ENCODE measurements at regions not wholly inside any gene's neighbourhood (a gene's known extent, or its start where the extent isn't known, plus 50 kb on each side); places are given as distances from the start of the nearest gene placed in this dataset.

DNA sequence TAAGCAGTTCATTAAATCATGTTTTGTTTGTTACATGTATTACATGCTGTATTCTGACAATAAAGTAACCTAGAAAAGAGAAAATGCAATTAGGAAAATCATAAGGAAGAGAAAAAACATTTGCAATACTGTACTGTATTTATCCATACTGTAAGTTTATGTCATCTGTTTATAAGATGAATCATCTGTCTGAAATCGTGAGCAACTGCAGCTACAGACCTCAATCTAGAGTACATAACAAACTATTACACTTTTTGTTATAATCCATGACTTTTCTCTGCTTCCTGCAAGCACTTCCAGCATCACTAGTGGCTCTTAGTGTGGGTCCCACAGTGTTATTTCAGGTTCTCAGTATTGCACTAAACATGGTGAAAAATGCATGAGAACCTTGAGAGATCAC lies 144.4 kb upstream of the NR4A3 start:
- TF ChIP-seq, protein P1, sequence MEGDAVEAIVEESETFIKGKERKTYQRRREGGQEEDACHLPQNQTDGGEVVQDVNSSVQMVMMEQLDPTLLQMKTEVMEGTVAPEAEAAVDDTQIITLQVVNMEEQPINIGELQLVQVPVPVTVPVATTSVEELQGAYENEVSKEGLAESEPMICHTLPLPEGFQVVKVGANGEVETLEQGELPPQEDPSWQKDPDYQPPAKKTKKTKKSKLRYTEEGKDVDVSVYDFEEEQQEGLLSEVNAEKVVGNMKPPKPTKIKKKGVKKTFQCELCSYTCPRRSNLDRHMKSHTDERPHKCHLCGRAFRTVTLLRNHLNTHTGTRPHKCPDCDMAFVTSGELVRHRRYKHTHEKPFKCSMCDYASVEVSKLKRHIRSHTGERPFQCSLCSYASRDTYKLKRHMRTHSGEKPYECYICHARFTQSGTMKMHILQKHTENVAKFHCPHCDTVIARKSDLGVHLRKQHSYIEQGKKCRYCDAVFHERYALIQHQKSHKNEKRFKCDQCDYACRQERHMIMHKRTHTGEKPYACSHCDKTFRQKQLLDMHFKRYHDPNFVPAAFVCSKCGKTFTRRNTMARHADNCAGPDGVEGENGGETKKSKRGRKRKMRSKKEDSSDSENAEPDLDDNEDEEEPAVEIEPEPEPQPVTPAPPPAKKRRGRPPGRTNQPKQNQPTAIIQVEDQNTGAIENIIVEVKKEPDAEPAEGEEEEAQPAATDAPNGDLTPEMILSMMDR (conservative IDR thresholded peaks at IDR 0.05), result no peak
- Mint-ChIP-seq H3K27me3 (ENCODE audit: low read depth) (no peaks in the 10 kb centered on the region), H3K9me3 (peaks cover 2% of the 10 kb centered on the region), H3K27ac (ENCODE audit: unreplicated experiment) (no peak overlapping the region), H3K36me3 (ENCODE audit: low read depth) (no peaks in the 10 kb centered on the region), H3K4me3 (no peak overlapping the region), H3K4me1 (no peaks in the 10 kb centered on the region)
- no peak for DNase-seq (ENCODE audit: low read depth, low spot score)

DNA sequence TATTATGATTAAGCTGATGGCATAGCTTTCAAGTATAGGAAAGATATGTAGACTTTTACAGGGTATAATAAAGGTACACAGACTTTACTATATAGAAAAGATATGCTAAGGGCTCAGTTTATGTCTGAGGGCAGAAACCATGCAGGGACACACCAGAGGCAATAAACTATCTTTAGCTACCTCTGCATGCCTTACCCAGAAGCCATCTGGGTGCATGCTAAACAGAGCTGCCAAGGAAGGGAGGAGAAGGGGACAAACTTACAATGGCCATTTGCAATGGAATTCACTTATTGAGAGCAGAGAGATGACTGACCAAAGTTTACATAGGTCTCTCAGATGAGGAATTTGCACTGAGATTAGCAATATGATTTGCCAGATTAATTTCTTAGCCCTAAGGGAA lies 143.1 kb upstream of the NR4A3 start:
- Mint-ChIP-seq H3K27ac (ENCODE audit: unreplicated experiment) (no peak overlapping the region), H3K36me3 (ENCODE audit: low read depth) (no peaks in the 10 kb centered on the region), H3K9me3 (peaks cover 2% of the 10 kb centered on the region), H3K27me3 (ENCODE audit: low read depth) (no peaks in the 10 kb centered on the region), H3K4me3 (no peak overlapping the region), H3K4me1 (no peaks in the 10 kb centered on the region)
- TF ChIP-seq, protein P1 (conservative IDR thresholded peaks at IDR 0.05), result no peak
- DNase-seq (ENCODE audit: low read depth, low spot score), result no peak

DNA sequence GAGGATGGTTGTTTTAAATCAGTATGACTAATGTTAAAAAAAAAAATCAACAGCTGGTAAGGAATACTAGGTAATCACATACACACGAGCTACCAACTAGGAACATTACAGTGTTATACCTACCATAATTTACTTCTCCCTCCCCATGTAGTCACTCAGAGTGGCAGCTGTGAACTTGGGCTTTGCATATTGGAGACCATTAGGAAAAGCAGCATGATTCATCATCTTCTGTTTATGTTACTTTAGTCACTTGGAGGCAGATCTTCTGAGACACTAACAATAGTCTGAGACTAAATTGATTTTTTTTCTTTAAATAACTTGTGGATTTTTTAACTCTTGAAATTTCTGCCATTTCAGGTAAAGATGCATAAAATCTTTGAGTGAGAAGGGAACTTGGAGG lies 141.5 kb upstream of the NR4A3 start:
- no peaks in the 10 kb centered on the region for H3K36me3 Mint-ChIP-seq (ENCODE audit: low read depth)
- H3K27ac Mint-ChIP-seq (ENCODE audit: unreplicated experiment), result no peak overlapping the region
- no peak overlapping the region for H3K4me3 Mint-ChIP-seq
- no peaks in the 10 kb centered on the region for H3K4me1 Mint-ChIP-seq
- no peaks in the 10 kb centered on the region for H3K27me3 Mint-ChIP-seq (ENCODE audit: low read depth)
- no peak for DNase-seq (ENCODE audit: low read depth, low spot score)
- peaks cover 2% of the 10 kb centered on the region for H3K9me3 Mint-ChIP-seq
- TF ChIP-seq, protein P1 (conservative IDR thresholded peaks at IDR 0.05), result no peak

DNA sequence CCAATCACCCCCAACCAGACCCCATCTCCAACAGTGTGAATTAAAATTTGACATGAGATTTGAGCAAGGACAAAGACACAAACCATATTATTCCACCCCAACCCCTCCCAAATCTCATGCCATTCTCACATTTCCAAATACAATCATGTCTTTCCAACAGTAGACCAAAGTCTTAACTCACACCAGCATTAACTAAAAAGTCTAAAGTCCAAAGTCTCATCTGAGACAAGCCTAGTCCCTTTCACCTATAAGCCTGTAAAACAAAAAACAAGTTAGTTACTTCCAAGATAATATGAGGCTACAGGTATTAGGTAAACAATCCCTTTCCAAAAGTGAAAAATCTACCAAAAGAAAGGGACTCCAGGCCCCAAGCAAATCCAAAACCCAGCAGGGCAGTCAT lies 140.6 kb upstream of the NR4A3 start:
- no peak for DNase-seq (ENCODE audit: low read depth, low spot score)
- Mint-ChIP-seq H3K27ac (ENCODE audit: unreplicated experiment) (no peak overlapping the region), H3K4me1 (no peaks in the 10 kb centered on the region), H3K9me3 (no peaks in the 10 kb centered on the region), H3K27me3 (ENCODE audit: low read depth) (no peaks in the 10 kb centered on the region), H3K36me3 (ENCODE audit: low read depth) (no peaks in the 10 kb centered on the region), H3K4me3 (no peak overlapping the region)
- TF ChIP-seq, protein P1 (conservative IDR thresholded peaks at IDR 0.05), result no peak

DNA sequence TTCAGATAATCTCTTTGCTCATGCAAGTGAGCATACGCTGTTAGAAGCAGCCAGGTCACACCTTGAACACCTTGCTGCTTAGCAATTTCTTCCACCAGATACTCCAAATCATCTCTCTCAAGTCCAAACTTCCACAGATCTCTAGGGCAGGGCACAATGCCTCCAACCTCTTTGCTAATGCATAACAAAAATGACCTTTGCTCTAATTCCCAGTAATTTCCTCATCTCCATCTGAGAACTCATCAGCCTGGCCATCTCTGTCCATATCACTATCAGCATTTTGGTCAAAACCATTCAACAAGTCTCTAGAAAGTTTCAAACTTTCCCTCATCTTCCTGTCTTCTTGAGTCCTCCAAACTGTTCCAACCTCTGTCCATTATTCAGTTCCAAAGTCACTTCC lies 139.3 kb upstream of the NR4A3 start:
- TF ChIP-seq, protein P1 (conservative IDR thresholded peaks at IDR 0.05), result no peak
- DNase-seq (ENCODE audit: low read depth, low spot score), result no peak
- Mint-ChIP-seq H3K4me1 (no peaks in the 10 kb centered on the region), H3K27me3 (ENCODE audit: low read depth) (no peaks in the 10 kb centered on the region), H3K4me3 (no peak overlapping the region), H3K9me3 (no peaks in the 10 kb centered on the region), H3K36me3 (ENCODE audit: low read depth) (no peaks in the 10 kb centered on the region), H3K27ac (ENCODE audit: unreplicated experiment) (no peak overlapping the region)

DNA sequence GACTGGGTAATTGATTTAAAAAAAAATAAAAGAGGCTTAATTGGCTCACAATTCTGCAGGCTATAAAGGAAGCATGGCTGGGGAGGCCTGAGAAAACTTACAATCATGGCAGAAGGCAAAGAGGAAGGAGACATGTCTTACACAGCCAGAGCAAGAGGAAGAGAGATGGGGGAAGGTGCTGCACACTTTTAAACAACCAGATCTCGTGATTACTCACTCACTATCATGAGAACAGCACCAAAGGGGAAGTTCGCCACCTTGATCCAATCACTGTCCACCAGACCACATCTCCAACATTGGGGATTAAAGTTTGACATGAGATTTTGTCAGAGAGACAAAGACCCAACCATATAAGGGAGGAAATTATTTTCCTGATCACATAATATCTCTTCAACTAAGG lies 138.8 kb upstream of the NR4A3 start:
- no peak overlapping the region for H3K4me3 Mint-ChIP-seq
- TF ChIP-seq, protein P1 (conservative IDR thresholded peaks at IDR 0.05), result no peak
- no peaks in the 10 kb centered on the region for H3K4me1 Mint-ChIP-seq

More for the DNA sequence above, 138.8 kb upstream of the NR4A3 start:
- Mint-ChIP-seq H3K9me3 (no peaks in the 10 kb centered on the region), H3K27me3 (ENCODE audit: low read depth) (no peaks in the 10 kb centered on the region), H3K27ac (ENCODE audit: unreplicated experiment) (no peak overlapping the region), H3K36me3 (ENCODE audit: low read depth) (no peaks in the 10 kb centered on the region)
- DNase-seq (ENCODE audit: low read depth, low spot score), result no peak

Measured in neural crest cell (in vitro differentiated cells).